LNCaP clone FGC (cell line): ENCODE measurements at regions not wholly inside any gene's neighbourhood (a gene's known extent, or its start where the extent isn't known, plus 50 kb on each side); places are given as distances from the start of the nearest gene placed in this dataset.

ENCODE experiments used
- DNase-seq: peaks from one replicate; pipeline ENCODE4 v3.0.0-alpha.2; 2011; ENCODE audit warnings: low read depth
- H3K4me3 ChIP-seq: 2 replicates; pipeline ENCODE4 v1.5.1; 2011; ENCODE audit warnings: mild to moderate bottlenecking, low read depth, low read length, control low read depth
- CTCF ChIP-seq: IDR thresholded peaks from 2 replicates; pipeline ENCODE4 v1.5.1; 2012; ENCODE audit warnings: mild to moderate bottlenecking; ENCODE audit not compliant: control insufficient read depth, insufficient read depth; ENCODE audit errors: extremely low read depth

- no peak overlapping the region for H3K4me3 ChIP-seq
- TF ChIP-seq CTCF = no peak
- no peak for DNase-seq
Measured at GRCh38 chr10:93189944-93190343, 116.3 kb downstream of the CYP26A1 start.

GRCh38 chr10:93190372-93190771 is 116.7 kb downstream of the CYP26A1 start:
- no peak for DNase-seq
- H3K4me3 ChIP-seq = no peak overlapping the region
- TF ChIP-seq CTCF = no peak

GRCh38 chr10:93193906-93194305 is 120.2 kb downstream of the CYP26A1 start:
- no peak for DNase-seq
- no peak for TF ChIP-seq CTCF

GRCh38 chr10:93198401-93199131 is 124.9 kb downstream of the CYP26A1 start:
- DNase-seq = no peak
- TF ChIP-seq CTCF = no peak
- no peak overlapping the region for H3K4me3 ChIP-seq

More at GRCh38 chr10:93193906-93194305, 120.2 kb downstream of the CYP26A1 start:
- H3K4me3 ChIP-seq = no peak overlapping the region

GRCh38 chr10:93199191-93199751 is 125.6 kb downstream of the CYP26A1 start:
- TF ChIP-seq CTCF = no peak
- DNase-seq = no peak
- no peak overlapping the region for H3K4me3 ChIP-seq

- no peak for DNase-seq
- no peak for TF ChIP-seq CTCF
- H3K4me3 ChIP-seq = no peak overlapping the region
Measured at GRCh38 chr10:93204494-93205485, 131.1 kb downstream of the CYP26A1 start.
